ENCODE measurements at regions not wholly inside any gene's neighbourhood (a gene's known extent, or its start where the extent isn't known, plus 50 kb on each side); places are given as distances from the start of the nearest gene placed in this dataset.
"Not testable (repeated sequence)": the region's sequence is repeated elsewhere in the genome, so short reads cannot be mapped to it uniquely, and the experiment has no call there.

DNA sequence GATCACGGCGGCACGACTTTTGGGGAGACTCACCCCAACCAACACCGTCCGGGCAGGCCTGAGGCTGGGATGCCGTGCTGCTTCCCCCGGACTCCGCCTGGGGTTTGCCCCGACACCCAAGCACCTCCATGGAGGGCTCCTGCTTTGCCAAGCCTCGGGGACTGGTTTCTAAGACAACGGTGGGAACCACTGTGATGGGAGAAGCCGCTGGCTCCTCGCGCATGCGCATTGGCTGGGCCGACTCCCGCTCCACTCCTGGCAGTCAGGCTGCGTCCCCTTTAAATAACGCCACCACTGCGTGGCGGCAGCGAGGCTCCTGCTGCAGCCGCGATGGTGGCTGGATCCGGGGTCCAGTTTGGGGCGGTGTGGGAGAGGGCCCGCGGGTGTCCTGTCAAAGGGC, 201.0 kb downstream of the ZNF716 start:
- Histone ChIP-seq H3K9me3 (peaks cover 0 to 4% (median 0%) of the 10 kb centered on the region in 4 donors), H3K27me3 (no peaks in the 10 kb centered on the region), H3K4me3 (no peak overlapping the region), H3K4me1 (no peaks in the 10 kb centered on the region), H3K27ac (no peak overlapping the region), H3K36me3 (no peaks in the 10 kb centered on the region)
- TF ChIP-seq POLR2A (IDR thresholded peaks at IDR 0.05) = no peak
- TF ChIP-seq, protein P1, sequence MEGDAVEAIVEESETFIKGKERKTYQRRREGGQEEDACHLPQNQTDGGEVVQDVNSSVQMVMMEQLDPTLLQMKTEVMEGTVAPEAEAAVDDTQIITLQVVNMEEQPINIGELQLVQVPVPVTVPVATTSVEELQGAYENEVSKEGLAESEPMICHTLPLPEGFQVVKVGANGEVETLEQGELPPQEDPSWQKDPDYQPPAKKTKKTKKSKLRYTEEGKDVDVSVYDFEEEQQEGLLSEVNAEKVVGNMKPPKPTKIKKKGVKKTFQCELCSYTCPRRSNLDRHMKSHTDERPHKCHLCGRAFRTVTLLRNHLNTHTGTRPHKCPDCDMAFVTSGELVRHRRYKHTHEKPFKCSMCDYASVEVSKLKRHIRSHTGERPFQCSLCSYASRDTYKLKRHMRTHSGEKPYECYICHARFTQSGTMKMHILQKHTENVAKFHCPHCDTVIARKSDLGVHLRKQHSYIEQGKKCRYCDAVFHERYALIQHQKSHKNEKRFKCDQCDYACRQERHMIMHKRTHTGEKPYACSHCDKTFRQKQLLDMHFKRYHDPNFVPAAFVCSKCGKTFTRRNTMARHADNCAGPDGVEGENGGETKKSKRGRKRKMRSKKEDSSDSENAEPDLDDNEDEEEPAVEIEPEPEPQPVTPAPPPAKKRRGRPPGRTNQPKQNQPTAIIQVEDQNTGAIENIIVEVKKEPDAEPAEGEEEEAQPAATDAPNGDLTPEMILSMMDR (IDR thresholded peaks at IDR 0.05) = no peak
- no peak for DNase-seq

DNA sequence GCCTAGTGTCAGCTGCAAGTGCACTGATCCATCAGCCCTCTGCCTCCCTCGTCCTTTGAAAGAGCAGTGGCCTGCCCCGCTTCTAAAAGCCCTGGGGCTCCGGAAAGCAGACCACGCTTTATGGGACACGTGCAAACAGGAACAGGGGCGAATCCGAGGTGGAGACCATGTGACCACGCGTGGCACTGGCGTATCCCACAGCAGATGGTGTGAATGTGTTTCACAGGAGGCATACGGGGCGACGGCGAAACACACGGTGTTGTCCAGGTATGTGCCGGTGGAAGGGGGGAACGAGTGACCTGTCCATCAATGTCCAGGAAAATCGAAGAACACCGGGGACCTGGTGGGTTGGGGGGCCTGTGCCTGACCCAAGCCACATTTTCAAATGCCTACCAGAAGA, 201.6 kb downstream of the ZNF716 start:
- not testable (repeated sequence) for H3K4me1 ChIP-seq

DNA sequence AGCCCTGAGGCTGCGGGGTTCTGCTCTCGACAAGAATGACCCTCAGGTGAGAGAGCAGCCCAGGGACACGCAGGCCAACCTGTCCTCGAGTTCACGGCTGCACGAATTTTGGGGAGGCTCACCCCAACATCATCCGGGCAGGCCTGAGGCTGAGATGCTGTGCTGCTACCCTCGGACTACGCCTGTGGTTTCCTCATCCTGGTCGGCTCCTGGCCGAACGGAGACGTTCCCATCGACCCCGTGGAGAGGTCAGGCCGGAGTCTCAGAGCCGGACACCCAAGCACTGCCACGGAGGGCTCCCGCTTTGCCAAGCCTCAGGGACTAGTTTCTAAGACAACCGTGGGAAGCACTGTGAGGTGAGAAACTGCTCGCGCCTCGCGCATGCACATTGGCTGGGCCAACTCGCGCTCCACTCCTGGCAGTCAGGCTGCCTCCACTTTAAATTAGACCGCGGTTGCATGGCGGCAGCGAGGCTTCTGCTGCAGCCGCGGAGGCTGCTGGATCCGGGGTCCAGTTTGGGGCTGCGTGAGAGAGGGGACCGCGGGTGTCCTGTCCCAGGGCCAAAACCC, 203.4 kb downstream of the ZNF716 start:
- TF ChIP-seq, protein P1 (IDR thresholded peaks at IDR 0.05) = no peak
- TF ChIP-seq POLR2A (IDR thresholded peaks at IDR 0.05) = no peak
- Histone ChIP-seq H3K9me3 (peaks cover 0 to 4% (median 0%) of the 10 kb centered on the region in 4 donors), H3K27ac (no peak overlapping the region), H3K4me3 (no peak overlapping the region), H3K4me1 (no peaks in the 10 kb centered on the region), H3K27me3 (no peaks in the 10 kb centered on the region), H3K36me3 (no peaks in the 10 kb centered on the region)
- DNase-seq = no peak

More for the DNA sequence above, 201.6 kb downstream of the ZNF716 start:
- H3K36me3 ChIP-seq, H3K4me3 ChIP-seq, H3K9me3 ChIP-seq, H3K27ac ChIP-seq, DNase-seq, H3K27me3 ChIP-seq: not testable (repeated sequence)

DNA sequence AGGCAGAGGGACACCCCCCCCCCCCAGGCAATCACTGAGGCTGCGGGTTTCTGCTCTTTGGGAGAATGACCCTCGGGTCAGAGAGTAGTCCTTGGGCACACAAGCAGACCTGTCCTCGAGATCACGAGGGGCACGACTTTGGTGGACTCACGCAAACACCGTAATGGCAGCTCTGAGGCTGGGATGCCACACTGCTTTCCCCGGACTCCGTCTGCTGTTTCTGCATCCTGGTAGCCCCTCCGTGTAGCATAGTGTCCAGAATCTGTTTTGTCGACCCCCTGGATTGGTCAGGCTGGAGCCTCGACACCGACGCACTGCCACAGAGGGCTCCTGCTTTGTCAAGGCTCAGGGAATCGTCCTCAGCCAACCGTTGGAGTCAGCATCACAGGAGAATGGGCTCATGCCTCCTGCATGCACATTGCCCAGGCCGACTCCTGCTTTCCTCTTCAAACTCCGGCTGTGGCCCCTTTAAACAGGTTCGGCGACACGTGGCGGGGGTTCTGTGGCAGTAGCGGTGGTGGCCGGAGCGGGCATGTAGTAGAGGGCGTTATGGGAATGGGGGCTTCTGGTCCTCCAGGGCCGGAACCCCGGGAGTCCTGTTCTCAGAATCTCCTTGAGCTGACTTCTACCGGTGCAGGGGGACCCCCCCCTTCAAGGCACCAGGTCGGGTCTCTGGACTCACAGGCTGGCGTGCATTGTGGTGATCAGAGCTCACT, 205.3 kb downstream of the ZNF716 start:
- H3K27me3 ChIP-seq, H3K4me3 ChIP-seq, H3K4me1 ChIP-seq, DNase-seq, H3K9me3 ChIP-seq, H3K36me3 ChIP-seq, H3K27ac ChIP-seq: not testable (repeated sequence)

DNA sequence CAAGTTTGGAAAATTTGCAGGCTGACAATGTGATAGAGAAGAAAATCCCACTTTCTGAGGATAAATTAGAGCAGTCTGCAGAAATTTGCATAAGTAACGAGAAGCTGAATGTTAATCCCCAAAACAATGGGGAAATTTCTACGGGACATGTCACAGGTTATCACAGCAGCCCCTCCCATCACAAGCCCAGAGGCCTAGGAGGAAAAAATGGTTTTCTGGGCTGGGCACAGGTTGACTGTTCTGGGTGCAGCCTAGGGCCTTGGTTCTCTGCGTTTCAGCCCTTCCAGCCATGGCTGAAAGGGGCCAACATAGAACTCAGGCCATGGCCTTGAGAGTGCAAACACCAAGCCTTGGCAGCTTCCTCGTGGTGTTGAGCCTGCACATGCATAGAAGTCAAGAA, 209.2 kb downstream of the ZNF716 start:
- DNase-seq, H3K27ac ChIP-seq, H3K4me1 ChIP-seq, H3K27me3 ChIP-seq, H3K36me3 ChIP-seq, H3K9me3 ChIP-seq, H3K4me3 ChIP-seq: not testable (repeated sequence)

DNA sequence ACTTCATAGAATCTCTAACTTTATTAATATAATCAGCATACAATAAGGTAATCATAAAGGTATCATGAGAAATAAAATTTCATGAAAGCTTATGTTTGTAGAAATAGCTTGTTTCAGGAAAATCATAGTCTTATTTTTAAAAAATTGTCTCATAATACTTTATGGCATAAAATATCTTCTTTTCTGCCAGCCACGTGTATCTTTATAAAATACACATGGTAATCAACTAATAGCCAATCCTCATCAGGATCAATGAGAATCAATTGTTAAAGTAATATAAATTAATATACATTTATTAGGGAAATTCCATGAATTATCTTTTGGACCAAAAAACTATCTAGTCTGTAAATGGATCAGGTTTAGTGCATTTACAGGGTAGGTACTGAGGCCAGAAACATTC, 227.0 kb downstream of the ZNF716 start:
- H3K4me3 ChIP-seq, DNase-seq, H3K36me3 ChIP-seq, H3K27me3 ChIP-seq, H3K27ac ChIP-seq, H3K4me1 ChIP-seq, H3K9me3 ChIP-seq: not testable (repeated sequence)

DNA sequence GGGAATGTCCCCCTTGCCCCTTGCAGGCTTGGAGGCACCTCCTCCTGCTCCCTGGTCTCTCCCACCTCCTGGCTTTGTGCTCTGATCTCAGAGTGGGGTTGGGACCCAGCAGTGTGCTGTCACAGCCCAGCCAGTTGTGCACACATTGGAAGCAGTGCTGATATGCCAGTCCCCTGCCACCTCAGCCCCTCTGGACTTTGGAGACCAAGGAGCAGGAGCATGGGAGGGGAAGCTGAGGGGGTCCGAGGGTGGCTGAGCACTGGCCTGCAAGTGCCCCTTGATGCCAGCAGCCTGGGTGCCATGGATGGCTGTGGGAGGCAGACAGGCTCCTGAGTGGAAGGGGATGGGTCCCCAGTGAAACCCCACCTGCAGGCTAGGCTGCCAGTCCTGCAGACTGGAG, 235.4 kb downstream of the ZNF716 start:
- no peak overlapping the region for H3K27ac ChIP-seq
- H3K4me1 ChIP-seq = no peaks in the 10 kb centered on the region
- H3K4me3 ChIP-seq = no peak overlapping the region
- no peaks in the 10 kb centered on the region for H3K27me3 ChIP-seq
- no peaks in the 10 kb centered on the region for H3K9me3 ChIP-seq
- no peaks in the 10 kb centered on the region for H3K36me3 ChIP-seq
- TF ChIP-seq POLR2A (IDR thresholded peaks at IDR 0.05) = no peak
- DNase-seq = no peak
